ENCODE measurements at regions not wholly inside any gene's neighbourhood (a gene's known extent, or its start where the extent isn't known, plus 50 kb on each side); places are given as distances from the start of the nearest gene placed in this dataset.
A peak's percentile ranks its signal among the peaks of the same experiment; 100 is the strongest.

DNA sequence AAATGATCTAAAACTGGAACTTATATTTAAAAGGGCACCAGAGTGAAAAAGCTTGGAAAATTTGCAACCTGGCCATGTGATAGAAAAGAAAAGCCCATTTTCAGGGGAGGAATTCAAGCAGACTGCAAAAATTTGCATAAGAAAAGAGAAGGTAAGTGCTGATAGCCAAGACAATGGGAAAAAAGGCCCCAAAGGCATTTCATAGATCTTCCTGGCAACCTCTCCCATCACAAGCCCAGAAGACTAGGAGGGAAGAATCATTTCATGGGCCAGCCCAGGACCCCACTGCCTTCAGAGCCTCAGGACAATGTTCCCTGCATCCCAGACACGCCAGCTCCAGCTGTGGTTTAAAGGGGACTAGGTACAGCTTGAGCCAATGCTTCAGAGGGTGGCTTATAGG, 887.3 kb upstream of the DIAPH2 start:
- TF ChIP-seq, protein P1, sequence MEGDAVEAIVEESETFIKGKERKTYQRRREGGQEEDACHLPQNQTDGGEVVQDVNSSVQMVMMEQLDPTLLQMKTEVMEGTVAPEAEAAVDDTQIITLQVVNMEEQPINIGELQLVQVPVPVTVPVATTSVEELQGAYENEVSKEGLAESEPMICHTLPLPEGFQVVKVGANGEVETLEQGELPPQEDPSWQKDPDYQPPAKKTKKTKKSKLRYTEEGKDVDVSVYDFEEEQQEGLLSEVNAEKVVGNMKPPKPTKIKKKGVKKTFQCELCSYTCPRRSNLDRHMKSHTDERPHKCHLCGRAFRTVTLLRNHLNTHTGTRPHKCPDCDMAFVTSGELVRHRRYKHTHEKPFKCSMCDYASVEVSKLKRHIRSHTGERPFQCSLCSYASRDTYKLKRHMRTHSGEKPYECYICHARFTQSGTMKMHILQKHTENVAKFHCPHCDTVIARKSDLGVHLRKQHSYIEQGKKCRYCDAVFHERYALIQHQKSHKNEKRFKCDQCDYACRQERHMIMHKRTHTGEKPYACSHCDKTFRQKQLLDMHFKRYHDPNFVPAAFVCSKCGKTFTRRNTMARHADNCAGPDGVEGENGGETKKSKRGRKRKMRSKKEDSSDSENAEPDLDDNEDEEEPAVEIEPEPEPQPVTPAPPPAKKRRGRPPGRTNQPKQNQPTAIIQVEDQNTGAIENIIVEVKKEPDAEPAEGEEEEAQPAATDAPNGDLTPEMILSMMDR (IDR thresholded peaks at IDR 0.05), result no peak

DNA sequence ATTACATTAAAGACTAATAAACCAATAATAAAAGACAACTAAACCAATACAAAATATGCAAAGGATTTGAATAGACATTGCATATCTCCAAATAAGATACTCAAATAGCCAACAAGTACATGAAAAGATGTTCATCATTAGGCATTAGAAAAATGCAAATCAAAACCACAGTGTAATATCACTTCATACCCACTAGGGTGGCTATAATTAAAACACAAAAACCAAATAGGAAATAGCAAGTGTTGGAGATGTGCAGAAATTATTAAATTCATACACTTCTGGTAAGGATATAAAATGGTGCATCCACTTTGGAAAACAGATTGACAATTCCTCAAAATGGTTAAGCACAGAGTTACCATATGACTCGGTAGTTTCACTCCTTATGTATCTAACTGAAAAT, 860.8 kb upstream of the DIAPH2 start:
- TF ChIP-seq, protein P1 (IDR thresholded peaks at IDR 0.05), result peak; percentile 18; the same call in 1 of the 2 replicates

DNA sequence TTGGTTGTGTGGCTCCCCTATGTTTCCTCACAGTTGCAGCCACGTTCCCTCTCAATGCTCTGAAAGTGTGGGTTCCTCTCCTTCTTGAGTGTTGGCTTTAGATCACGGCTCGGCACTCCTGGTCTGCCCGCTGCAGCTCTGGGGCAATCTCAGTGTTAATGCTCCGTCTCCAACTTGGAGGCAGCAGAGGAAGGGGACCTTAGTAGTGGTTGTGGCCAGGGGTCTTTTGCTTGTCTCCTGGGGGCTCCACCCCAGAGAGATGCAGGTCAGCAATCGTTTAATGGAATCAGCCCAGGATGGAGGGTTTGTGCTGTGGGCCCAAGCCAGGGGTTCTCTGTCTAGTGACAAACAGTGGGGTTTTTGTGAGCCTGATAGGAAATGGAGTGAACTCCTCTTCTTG, 849.4 kb upstream of the DIAPH2 start:
- TF ChIP-seq, protein P1 (IDR thresholded peaks at IDR 0.05), result no peak

DNA sequence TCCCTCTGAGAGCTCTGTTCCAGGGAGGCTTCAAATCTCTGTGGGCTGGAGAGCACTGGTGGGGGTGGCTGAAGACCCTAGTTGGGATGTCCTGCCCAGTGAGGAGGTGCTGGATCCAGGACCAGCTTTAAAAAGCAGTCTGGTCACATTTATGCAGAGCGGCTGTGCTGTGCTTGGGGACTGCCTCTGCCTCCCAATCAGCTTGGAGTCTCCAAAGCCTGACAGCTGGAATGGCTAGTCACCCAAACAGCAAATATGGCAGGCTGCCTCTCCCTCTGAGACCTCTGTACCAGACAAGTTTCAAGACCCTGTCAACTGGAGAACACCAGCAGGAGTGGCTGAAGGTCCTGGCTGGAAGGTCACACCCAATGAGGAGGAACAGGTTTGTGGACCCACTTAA, 848.1 kb upstream of the DIAPH2 start:
- TF ChIP-seq, protein P1 (IDR thresholded peaks at IDR 0.05), result no peak

DNA sequence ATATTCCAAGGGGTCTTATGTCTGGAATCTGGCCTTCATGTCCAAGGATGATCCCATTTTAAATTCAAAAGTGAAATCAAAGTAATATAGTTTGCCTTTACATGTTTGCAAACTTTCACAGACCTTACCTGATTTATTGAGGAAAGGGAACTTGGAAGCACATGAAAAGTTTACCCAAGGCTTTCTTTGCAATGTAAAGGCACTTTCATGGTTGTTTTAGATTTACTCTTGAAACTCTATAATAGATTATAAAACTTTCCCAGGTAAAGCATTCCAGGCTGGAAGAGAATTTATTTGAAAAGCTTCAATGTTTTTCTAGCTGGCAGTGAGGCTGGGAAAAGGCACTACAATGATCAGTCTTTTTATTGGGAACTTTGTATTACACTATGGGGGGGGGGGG, 842.8 kb upstream of the DIAPH2 start:
- TF ChIP-seq, protein P1 (IDR thresholded peaks at IDR 0.05), result no peak

DNA sequence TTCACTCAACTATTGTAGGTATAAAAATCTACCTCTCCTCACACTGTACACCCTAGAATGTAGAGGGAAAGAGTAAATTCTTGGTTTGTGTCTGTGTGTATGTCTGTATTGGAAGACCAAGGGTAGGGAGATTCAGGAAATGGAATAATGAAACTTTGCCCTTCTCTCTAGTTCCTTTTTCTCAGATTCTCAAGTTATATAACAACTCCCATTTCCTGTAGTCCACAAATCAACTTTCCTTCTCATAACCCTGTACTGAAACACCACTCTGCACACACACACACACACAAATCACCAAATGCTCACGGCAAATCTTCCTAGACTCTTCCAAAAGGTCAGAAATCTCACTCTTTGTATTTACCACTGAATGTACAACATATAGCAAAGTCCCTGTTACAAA, 824.5 kb upstream of the DIAPH2 start:
- TF ChIP-seq, protein P1 (IDR thresholded peaks at IDR 0.05), result no peak

DNA sequence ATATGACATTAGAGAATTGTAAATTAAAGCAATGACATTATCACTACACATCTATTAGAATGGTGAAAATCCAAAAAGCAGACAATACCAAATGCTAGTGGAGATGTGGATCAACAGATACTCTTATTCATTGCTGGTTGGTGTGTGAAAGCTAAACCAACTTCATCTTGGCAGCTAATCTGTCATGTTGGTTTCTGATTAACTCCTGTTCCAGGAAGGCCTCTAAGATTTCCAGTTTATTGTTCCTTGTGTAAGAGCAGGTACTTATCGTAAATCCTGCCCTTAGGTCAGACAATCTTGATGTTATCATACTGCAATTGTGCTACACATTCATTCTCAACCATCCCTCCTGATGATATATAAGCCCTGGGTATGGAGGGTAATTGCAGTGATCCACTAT, 809.0 kb upstream of the DIAPH2 start:
- TF ChIP-seq, protein P1 (IDR thresholded peaks at IDR 0.05), result no peak

DNA sequence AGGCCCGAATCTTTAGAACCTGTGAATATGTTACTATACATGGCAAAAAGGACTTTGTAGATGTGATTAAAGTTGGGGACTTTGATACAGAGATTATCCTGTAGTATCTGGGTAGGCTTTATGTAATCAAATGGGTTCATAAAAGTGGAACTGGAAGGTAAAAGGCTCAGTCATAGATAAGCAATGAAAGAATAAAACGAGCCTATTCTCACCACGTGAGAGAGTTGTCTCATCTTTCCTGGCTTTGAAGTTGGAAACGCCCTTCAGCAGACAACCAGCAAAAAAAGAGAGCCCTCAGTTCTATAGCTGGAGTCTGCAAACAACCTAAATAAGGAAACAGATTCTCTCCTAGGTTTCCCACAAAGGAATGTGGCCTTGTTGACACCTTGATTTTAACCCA, 805.8 kb upstream of the DIAPH2 start:
- TF ChIP-seq, protein P1 (IDR thresholded peaks at IDR 0.05), result no peak
